H9 (cell line): ENCODE measurements at regions not wholly inside any gene's neighbourhood (a gene's known extent, or its start where the extent isn't known, plus 50 kb on each side); places are given as distances from the start of the nearest gene placed in this dataset.

Experiments used
- DNase-seq: peaks from one replicate; pipeline ENCODE4 v3.0.0-alpha.2; 2017
- H2AFZ ChIP-seq: one replicate; pipeline ENCODE4 v1.6.1; 2013; ENCODE audit warnings: mild to moderate bottlenecking, low read length, control low read depth, moderate library complexity
- H2AK5ac ChIP-seq: 2 replicates; pipeline ENCODE4 v1.6.1; 2013; ENCODE audit warnings: low read length, control low read depth, mixed read lengths; ENCODE audit not compliant: insufficient read length
- H2BK120ac ChIP-seq: one replicate; pipeline ENCODE4 v1.6.1; 2013; ENCODE audit warnings: low read depth, mild to moderate bottlenecking, low read length, control low read depth, inconsistent platforms; ENCODE audit not compliant: poor library complexity, severe bottlenecking
- H2BK12ac ChIP-seq: 2 replicates; pipeline ENCODE4 v1.6.1; 2013; ENCODE audit warnings: low read length, control low read depth, mixed read lengths, low read depth; ENCODE audit not compliant: insufficient read length
- H2BK15ac ChIP-seq: 2 replicates; pipeline ENCODE4 v1.6.1; 2013; ENCODE audit warnings: low read depth, low read length, control low read depth
- H2BK20ac ChIP-seq: one replicate; pipeline ENCODE4 v1.6.1; 2013; ENCODE audit warnings: low read depth, mild to moderate bottlenecking, low read length, control low read depth, inconsistent platforms; ENCODE audit not compliant: poor library complexity, severe bottlenecking
- H2BK5ac ChIP-seq: 2 replicates; pipeline ENCODE4 v1.6.1; 2013; ENCODE audit warnings: low read length, control low read depth, mixed read lengths; ENCODE audit not compliant: insufficient read length
- H3K14ac ChIP-seq: 2 replicates; pipeline ENCODE4 v1.6.1; 2013; ENCODE audit warnings: low read length, control low read depth; ENCODE audit not compliant: insufficient read depth
- H3K18ac ChIP-seq: 2 replicates; pipeline ENCODE4 v1.6.1; 2013; ENCODE audit warnings: low read depth, mild to moderate bottlenecking, mixed read lengths, low read length, control low read depth; ENCODE audit not compliant: insufficient read length
- H3K23ac ChIP-seq: 2 replicates; pipeline ENCODE4 v1.6.1; 2013; ENCODE audit warnings: low read length, control low read depth, mixed read lengths, low read depth; ENCODE audit not compliant: insufficient read length
- H3K23me2 ChIP-seq: 2 replicates; pipeline ENCODE4 v1.6.1; 2013; ENCODE audit warnings: low read depth, mild to moderate bottlenecking, mixed read lengths, low read length, control low read depth; ENCODE audit not compliant: insufficient read length, poor library complexity, severe bottlenecking
- H3K27ac ChIP-seq: 2 replicates; pipeline ENCODE4 v1.5.1; 2013; ENCODE audit warnings: low read length, control low read depth, mixed read lengths, low read depth; ENCODE audit not compliant: insufficient read length
- H3K27me3 ChIP-seq: 2 replicates; pipeline ENCODE4 v1.6.1; 2013; ENCODE audit warnings: low read length, control low read depth, inconsistent platforms; ENCODE audit not compliant: insufficient read depth
- H3K4ac ChIP-seq: 2 replicates; pipeline ENCODE4 v1.6.1; 2013; ENCODE audit warnings: low read depth, mild to moderate bottlenecking, control low read depth, inconsistent platforms, low read length, moderate library complexity
- H3K4me1 ChIP-seq: 2 replicates; pipeline ENCODE4 v1.6.1; 2013; ENCODE audit warnings: low read length, control low read depth, inconsistent platforms; ENCODE audit not compliant: insufficient read depth
- H3K4me2 ChIP-seq: 2 replicates; pipeline ENCODE4 v1.6.1; 2013; ENCODE audit warnings: low read length, control low read depth, mixed read lengths; ENCODE audit not compliant: insufficient read length, insufficient read depth
- H3K56ac ChIP-seq: 2 replicates; pipeline ENCODE4 v1.6.1; 2013; ENCODE audit warnings: low read depth, mild to moderate bottlenecking, mixed read lengths, low read length, control low read depth; ENCODE audit not compliant: insufficient read length
- H3K79me1 ChIP-seq: 2 replicates; pipeline ENCODE4 v1.6.1; 2013; ENCODE audit warnings: low read depth, mild to moderate bottlenecking, moderate library complexity, low read length, control low read depth, inconsistent platforms; ENCODE audit not compliant: insufficient read depth, poor library complexity, severe bottlenecking
- H3K79me2 ChIP-seq: 2 replicates; pipeline ENCODE4 v1.6.1; 2013; ENCODE audit warnings: low read length, control low read depth, inconsistent platforms; ENCODE audit not compliant: insufficient read depth
- H3K9ac ChIP-seq: 2 replicates; pipeline ENCODE4 v1.6.1; 2013; ENCODE audit warnings: low read length, control low read depth, mixed read lengths; ENCODE audit not compliant: insufficient read length; ENCODE audit errors: extremely low read depth
- H3K9me3 ChIP-seq: one replicate; pipeline ENCODE4 v1.6.1; 2013; ENCODE audit warnings: low read depth, low read length, inconsistent platforms; ENCODE audit not compliant: control insufficient read depth
- H3T11ph ChIP-seq: one replicate; pipeline ENCODE4 v1.6.1; 2013; ENCODE audit warnings: mild to moderate bottlenecking, low read length, control low read depth, inconsistent platforms
- H4K20me1 ChIP-seq: one replicate; pipeline ENCODE4 v1.6.1; 2013; ENCODE audit not compliant: control insufficient read depth, insufficient read length, insufficient read depth
- H4K5ac ChIP-seq: 2 replicates; pipeline ENCODE4 v1.6.1; 2013; ENCODE audit warnings: low read depth, mild to moderate bottlenecking, mixed read lengths, low read length, control low read depth; ENCODE audit not compliant: insufficient read length
- H4K8ac ChIP-seq: replicated peaks from 2 replicates; pipeline ENCODE4 v1.6.1; 2013; ENCODE audit warnings: low read length, control low read depth, mixed read lengths, low read depth; ENCODE audit not compliant: insufficient read length
- H4K91ac ChIP-seq: 2 replicates; pipeline ENCODE4 v1.6.1; 2013; ENCODE audit warnings: low read depth, mild to moderate bottlenecking, moderate library complexity, mixed read lengths, low read length, control low read depth; ENCODE audit not compliant: insufficient read length
- H3K27ac Mint-ChIP-seq, 3 experiments: 2 replicates in 2 of 3; 3 replicates in 1 of 3; pipeline ENCODE4 v1.8.0; 2020 to 2021; ENCODE audit warnings: mixed read lengths in 3 of 3, mild to moderate bottlenecking in 1 of 3, moderate library complexity in 1 of 3
- H3K27me3 Mint-ChIP-seq: 2 replicates; pipeline ENCODE4 v1.8.0; 2021; ENCODE audit warnings: low read depth, mild to moderate bottlenecking, moderate library complexity, mixed read lengths
- H3K36me3 Mint-ChIP-seq, 3 experiments: 2 replicates in 2 of 3; 3 replicates in 1 of 3; pipeline ENCODE4 v1.8.0; 2020 to 2021; ENCODE audit warnings: low read depth in 3 of 3, mixed read lengths in 3 of 3; ENCODE audit not compliant: insufficient read depth in 1 of 3
- H3K4me1 Mint-ChIP-seq, 2 experiments: 2 replicates each; pipeline ENCODE4 v1.8.0; 2020; ENCODE audit warnings: mixed read lengths in 2 of 2
- H3K4me3 Mint-ChIP-seq, 2 experiments: 2 replicates in 1 of 2; 3 replicates in 1 of 2; pipeline ENCODE4 v1.8.0; 2020 to 2021; ENCODE audit warnings: mild to moderate bottlenecking in 2 of 2, mixed read lengths in 2 of 2, moderate library complexity in 1 of 2
- H3K9me3 Mint-ChIP-seq, 2 experiments: 2 replicates in 1 of 2; 3 replicates in 1 of 2; pipeline ENCODE4 v1.8.0; 2020; ENCODE audit warnings: mild to moderate bottlenecking in 2 of 2, mixed read lengths in 2 of 2, moderate library complexity in 1 of 2
- WGBS: extraction: QIAGEN DNeasy Blood & Tissue Kit; methylation state at CpG from one replicate; pipeline ENCODE4 v1.1.7; 2013; ENCODE audit warnings: missing lambda C conversion rate, low lambda C conversion rate, mixed read lengths; ENCODE audit not compliant: insufficient read length; ENCODE audit errors: extremely low coverage; 5-methylcytosine and 5-hydroxymethylcytosine counted together
- TF ChIP-seq, protein P1 (sequence below): fragments of 200-600 bp; sonication (generic); conservative IDR thresholded peaks from 3 replicates; pipeline ENCODE4 v1.8.0; 2021; ENCODE audit warnings: antibody characterized with exemption, mild to moderate bottlenecking

- Histone ChIP-seq H2BK120ac (no peak overlapping the region), H3K56ac (no peak overlapping the region), H2BK20ac (no peak overlapping the region), H3K9ac (no peak overlapping the region), H3K4ac (no peak overlapping the region), H3K23me2 (no peaks in the 10 kb centered on the region), H3K4me2 (no peak overlapping the region), H3K27me3 (no peaks in the 10 kb centered on the region), H3T11ph (no peak overlapping the region), H3K79me2 (no peaks in the 10 kb centered on the region), H4K8ac (no peak overlapping the region), H3K18ac (no peak overlapping the region), H4K91ac (no peak overlapping the region), H2AK5ac (no peak overlapping the region), H2BK15ac (no peak overlapping the region), H2BK5ac (no peak overlapping the region), H3K79me1 (no peaks in the 10 kb centered on the region), H3K27ac (no peak overlapping the region), H3K4me1 (peaks cover 2% of the 10 kb centered on the region; the same call in 1 of the 2 replicates), H4K20me1 (no peaks in the 10 kb centered on the region), H4K5ac (no peak overlapping the region), H2AFZ (no peak overlapping the region), H3K23ac (no peak overlapping the region), H3K14ac (no peak overlapping the region), H2BK12ac (no peak overlapping the region), H3K9me3 (no peaks in the 10 kb centered on the region)
- Mint-ChIP-seq H3K4me1 (peaks cover 10% of the 10 kb centered on the region in 2 experiments), H3K4me3 (no peak overlapping the region), H3K36me3 (no peaks in the 10 kb centered on the region), H3K9me3 (no peaks in the 10 kb centered on the region), H3K27me3 (no peaks in the 10 kb centered on the region), H3K27ac (no peak overlapping the region)
- no peak for DNase-seq
- TF ChIP-seq, protein P1, sequence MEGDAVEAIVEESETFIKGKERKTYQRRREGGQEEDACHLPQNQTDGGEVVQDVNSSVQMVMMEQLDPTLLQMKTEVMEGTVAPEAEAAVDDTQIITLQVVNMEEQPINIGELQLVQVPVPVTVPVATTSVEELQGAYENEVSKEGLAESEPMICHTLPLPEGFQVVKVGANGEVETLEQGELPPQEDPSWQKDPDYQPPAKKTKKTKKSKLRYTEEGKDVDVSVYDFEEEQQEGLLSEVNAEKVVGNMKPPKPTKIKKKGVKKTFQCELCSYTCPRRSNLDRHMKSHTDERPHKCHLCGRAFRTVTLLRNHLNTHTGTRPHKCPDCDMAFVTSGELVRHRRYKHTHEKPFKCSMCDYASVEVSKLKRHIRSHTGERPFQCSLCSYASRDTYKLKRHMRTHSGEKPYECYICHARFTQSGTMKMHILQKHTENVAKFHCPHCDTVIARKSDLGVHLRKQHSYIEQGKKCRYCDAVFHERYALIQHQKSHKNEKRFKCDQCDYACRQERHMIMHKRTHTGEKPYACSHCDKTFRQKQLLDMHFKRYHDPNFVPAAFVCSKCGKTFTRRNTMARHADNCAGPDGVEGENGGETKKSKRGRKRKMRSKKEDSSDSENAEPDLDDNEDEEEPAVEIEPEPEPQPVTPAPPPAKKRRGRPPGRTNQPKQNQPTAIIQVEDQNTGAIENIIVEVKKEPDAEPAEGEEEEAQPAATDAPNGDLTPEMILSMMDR, result no peak
- WGBS, result no CpG with 5 or more reads among the region's 4 CpGs
These were observed 105.9 kb upstream of the ARHGEF26 start for GRCh38 chr3:154015307-154015706.
